ENCODE measurements at regions not wholly inside any gene's neighbourhood (a gene's known extent, or its start where the extent isn't known, plus 50 kb on each side); places are given as distances from the start of the nearest gene placed in this dataset.

- no peaks in the 10 kb centered on the region for H3K27me3 Mint-ChIP-seq (ENCODE audit: low read depth)
- H3K9me3 Mint-ChIP-seq, result peaks cover 3% of the 10 kb centered on the region; the same call in 1 of the 2 replicates
- DNase-seq (ENCODE audit: low spot score) (no peak), ATAC-seq (peak; percentile 32)
- no peak overlapping the region for H3K4me3 Mint-ChIP-seq
- H3K27ac Mint-ChIP-seq, result no peak overlapping the region
- ChIA-PET POLR2A (no interaction called here), CTCF (interaction anchor here (1.2 kb wide), 1 partner anchor 67 kb away, joined by 3 read pairs; the partner anchor contains the start of gene FHIP2A)
- no peaks in the 10 kb centered on the region for H3K36me3 Mint-ChIP-seq
- no peaks in the 10 kb centered on the region for H3K4me1 Mint-ChIP-seq
- TF ChIP-seq ZBTB43 (CRISPR knock-in tag; IDR thresholded peaks at IDR 0.05) (no peak), HMGXB4 (CRISPR knock-in tag; IDR thresholded peaks at IDR 0.05) (no peak), ZNF263 (CRISPR knock-in tag; IDR thresholded peaks at IDR 0.05; ENCODE audit: low read depth) (no peak), RELA (CRISPR knock-in tag; IDR thresholded peaks at IDR 0.05; ENCODE audit: borderline replicate concordance) (no peak), STAT6 (CRISPR knock-in tag; conservative IDR thresholded peaks at IDR 0.05; ENCODE audit: low read depth) (no peak), ZNF317 (CRISPR knock-in tag; IDR thresholded peaks at IDR 0.05; ENCODE audit: borderline replicate concordance, low read depth) (no peak), ERG (CRISPR knock-in tag; IDR thresholded peaks at IDR 0.05) (no peak), ZNF219 (CRISPR knock-in tag; IDR thresholded peaks at IDR 0.05; ENCODE audit: borderline replicate concordance) (no peak), JAZF1 (CRISPR knock-in tag; IDR thresholded peaks at IDR 0.05) (no peak), ELF4 (CRISPR knock-in tag; IDR thresholded peaks at IDR 0.05; ENCODE audit: low read depth) (no peak), FOXP1 (CRISPR knock-in tag; IDR thresholded peaks at IDR 0.05; ENCODE audit: borderline replicate concordance) (no peak), SMAD4 (CRISPR knock-in tag; IDR thresholded peaks at IDR 0.05) (no peak), ZNF671 (CRISPR knock-in tag; IDR thresholded peaks at IDR 0.05) (no peak), SOX15 (CRISPR knock-in tag; IDR thresholded peaks at IDR 0.05) (no peak), ZNF396 (CRISPR knock-in tag; IDR thresholded peaks at IDR 0.05; ENCODE audit: borderline replicate concordance) (no peak)
Measured at GRCh38 chr10:114754445-114755320, 66.9 kb upstream of the FHIP2A start.

- peaks cover 3% of the 10 kb centered on the region; the same call in 1 of the 2 replicates for H3K9me3 Mint-ChIP-seq
- no peaks in the 10 kb centered on the region for H3K36me3 Mint-ChIP-seq
- no peak overlapping the region for H3K27ac Mint-ChIP-seq
- ChIA-PET CTCF (interaction anchor here (0.5 to 1.2 kb wide), 2 partner anchors 51 to 66 kb away, joined by 3 to 4 read pairs; partner anchors contain the start of gene FHIP2A), POLR2A (no interaction called here)
- H3K4me3 Mint-ChIP-seq, result no peak overlapping the region
- no peak for DNase-seq (ENCODE audit: low spot score)
- no peak for ATAC-seq
- no peaks in the 10 kb centered on the region for H3K4me1 Mint-ChIP-seq
- H3K27me3 Mint-ChIP-seq (ENCODE audit: low read depth), result no peaks in the 10 kb centered on the region
- TF ChIP-seq USF2 (CRISPR knock-in tag; IDR thresholded peaks at IDR 0.05), result no peak
- TF ChIP-seq ZNF317 (CRISPR knock-in tag; IDR thresholded peaks at IDR 0.05; ENCODE audit: borderline replicate concordance, low read depth), result no peak
- no peak for TF ChIP-seq USF1 (CRISPR knock-in tag; IDR thresholded peaks at IDR 0.05)
- no peak for TF ChIP-seq HMGA2 (CRISPR knock-in tag; IDR thresholded peaks at IDR 0.05)
- TF ChIP-seq ZNF219 (CRISPR knock-in tag; IDR thresholded peaks at IDR 0.05; ENCODE audit: borderline replicate concordance), result no peak
- TF ChIP-seq ZNF416 (CRISPR knock-in tag; IDR thresholded peaks at IDR 0.05), result no peak
- no peak for TF ChIP-seq E2F1 (CRISPR knock-in tag; IDR thresholded peaks at IDR 0.05)
- no peak for TF ChIP-seq ZBTB43 (CRISPR knock-in tag; IDR thresholded peaks at IDR 0.05)
- TF ChIP-seq CDX4 (CRISPR knock-in tag; IDR thresholded peaks at IDR 0.05; ENCODE audit: borderline replicate concordance), result no peak
Measured at GRCh38 chr10:114755537-114755936, 66.0 kb upstream of the FHIP2A start.

Data from WTC11 (cell line).